ENCODE measurements at regions not wholly inside any gene's neighbourhood (a gene's known extent, or its start where the extent isn't known, plus 50 kb on each side); places are given as distances from the start of the nearest gene placed in this dataset.

- no peak for TF ChIP-seq CTCF (IDR thresholded peaks at IDR 0.05; ENCODE audit: low read length)
- TF ChIP-seq EZH2 (IDR thresholded peaks at IDR 0.05; ENCODE audit: borderline replicate concordance, low read length) = no peak
Measured at GRCh38 chrX:112457788-112458187, 221.9 kb downstream of the LHFPL1 start.

All from OCI-LY1 (cell line).